Testis (tissue), 2 donors: ENCODE measurements at regions not wholly inside any gene's neighbourhood (a gene's known extent, or its start where the extent isn't known, plus 50 kb on each side); places are given as distances from the start of the nearest gene placed in this dataset.

Experiments used
- DNase-seq: peaks from one replicate; pipeline ENCODE4 v3.0.0-alpha.2; 2019
- H3K27ac ChIP-seq, 2 donors: fragments of 200-600 bp; sonication (generic); one replicate each; pipeline ENCODE4 v1.5.1; 2019
- H3K27me3 ChIP-seq: fragments of 200-600 bp; sonication (generic); one replicate; pipeline ENCODE4 v1.5.1; 2019
- H3K36me3 ChIP-seq: fragments of 200-600 bp; sonication (generic); one replicate; pipeline ENCODE4 v1.5.1; 2017; ENCODE audit warnings: low read depth; ENCODE audit errors: missing control alignments
- H3K4me1 ChIP-seq: fragments of 200-600 bp; sonication (generic); one replicate; pipeline ENCODE4 v1.5.1; 2019
- H3K4me3 ChIP-seq, 2 donors: fragments of 200-600 bp; sonication (generic); one replicate each; pipeline ENCODE4 v1.5.1; 2017 to 2019
- H3K9me3 ChIP-seq: fragments of 200-600 bp; sonication (generic); one replicate; pipeline ENCODE4 v1.5.1; 2017
- POLR2A ChIP-seq: fragments of 450-650 bp; IDR thresholded peaks from one replicate; pipeline ENCODE4 v1.6.1; 2017; ENCODE audit warnings: antibody characterized with exemption, mild to moderate bottlenecking, moderate library complexity
- WGBS, 2 donors: methylation state at CpG; one replicate each; pipeline ENCODE4 v1.1.5; 2018; 5-methylcytosine and 5-hydroxymethylcytosine counted together
- intact Hi-C: fragments of 100-400 bp; cut with DNase I; formaldehyde crosslinking; loops from one replicate; pipeline ENCODE4 v1.15.1; 2023; ENCODE audit warnings: low total_unique reads
- TF ChIP-seq, protein P1 (sequence below), 3 experiments: fragments of 450-650 bp in 2 of 3; fragments of 200-600 bp in 1 of 3; sonication (generic) in 1 of 3; IDR thresholded peaks; one replicate each; pipeline ENCODE4 v1.5.1; 2016 to 2019; ENCODE audit warnings: antibody characterized with exemption in 3 of 3, mild to moderate bottlenecking in 2 of 3, moderate library complexity in 1 of 3

DNA sequence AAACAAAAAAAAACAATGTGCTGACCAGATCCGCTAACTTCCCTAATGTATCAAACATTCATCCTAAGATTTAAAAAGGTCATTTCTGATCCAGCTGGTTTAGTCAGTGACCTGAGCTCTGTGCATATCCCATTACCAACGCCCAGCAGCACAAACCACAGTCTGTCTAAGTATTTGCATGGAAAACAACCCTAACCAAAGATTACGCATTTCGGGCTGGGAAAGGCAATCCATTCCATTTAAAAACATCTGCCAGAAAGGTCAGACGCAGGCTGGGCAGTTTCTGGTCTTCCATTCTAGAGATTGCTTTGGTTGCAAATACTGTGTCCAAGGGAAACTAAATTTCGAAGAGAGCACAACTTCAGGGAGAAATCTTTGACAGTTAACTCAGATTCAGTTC lies 234.9 kb downstream of the FLRT2 start:
- no peaks in the 10 kb centered on the region for H3K36me3 ChIP-seq
- H3K4me3 ChIP-seq: no peak overlapping the region
- no peak for DNase-seq
- intact Hi-C loops: no loop called here
- no peak overlapping the region for H3K27ac ChIP-seq
- no peaks in the 10 kb centered on the region for H3K4me1 ChIP-seq
- no peaks in the 10 kb centered on the region for H3K9me3 ChIP-seq
- TF ChIP-seq POLR2A: no peak
- TF ChIP-seq, protein P1, sequence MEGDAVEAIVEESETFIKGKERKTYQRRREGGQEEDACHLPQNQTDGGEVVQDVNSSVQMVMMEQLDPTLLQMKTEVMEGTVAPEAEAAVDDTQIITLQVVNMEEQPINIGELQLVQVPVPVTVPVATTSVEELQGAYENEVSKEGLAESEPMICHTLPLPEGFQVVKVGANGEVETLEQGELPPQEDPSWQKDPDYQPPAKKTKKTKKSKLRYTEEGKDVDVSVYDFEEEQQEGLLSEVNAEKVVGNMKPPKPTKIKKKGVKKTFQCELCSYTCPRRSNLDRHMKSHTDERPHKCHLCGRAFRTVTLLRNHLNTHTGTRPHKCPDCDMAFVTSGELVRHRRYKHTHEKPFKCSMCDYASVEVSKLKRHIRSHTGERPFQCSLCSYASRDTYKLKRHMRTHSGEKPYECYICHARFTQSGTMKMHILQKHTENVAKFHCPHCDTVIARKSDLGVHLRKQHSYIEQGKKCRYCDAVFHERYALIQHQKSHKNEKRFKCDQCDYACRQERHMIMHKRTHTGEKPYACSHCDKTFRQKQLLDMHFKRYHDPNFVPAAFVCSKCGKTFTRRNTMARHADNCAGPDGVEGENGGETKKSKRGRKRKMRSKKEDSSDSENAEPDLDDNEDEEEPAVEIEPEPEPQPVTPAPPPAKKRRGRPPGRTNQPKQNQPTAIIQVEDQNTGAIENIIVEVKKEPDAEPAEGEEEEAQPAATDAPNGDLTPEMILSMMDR (IDR thresholded peaks at IDR 0.05): no peak
- H3K27me3 ChIP-seq: no peaks in the 10 kb centered on the region
- 81 to 82% methylated on average over 6 of the region's 6 CpGs for WGBS, 2 donors

- Histone ChIP-seq H3K4me1 (no peaks in the 10 kb centered on the region), H3K27me3 (no peaks in the 10 kb centered on the region), H3K27ac (no peak overlapping the region), H3K36me3 (no peaks in the 10 kb centered on the region), H3K9me3 (no peaks in the 10 kb centered on the region), H3K4me3 (no peak overlapping the region)
- DNase-seq: no peak
- intact Hi-C loops: no loop called here
- WGBS, 2 donors: 90 to 96% methylated on average over 4 of the region's 4 CpGs
- no peak for TF ChIP-seq POLR2A
- TF ChIP-seq, protein P1 (IDR thresholded peaks at IDR 0.05): no peak
Measured at GRCh38 chr14:85762526-85762925, 232.6 kb downstream of the FLRT2 start.

- no peaks in the 10 kb centered on the region for H3K27me3 ChIP-seq
- DNase-seq: no peak
- 16 to 26% methylated on average over 2 of the region's 2 CpGs for WGBS, 2 donors
- no peaks in the 10 kb centered on the region for H3K4me1 ChIP-seq
- no peak overlapping the region for H3K4me3 ChIP-seq
- H3K36me3 ChIP-seq: no peaks in the 10 kb centered on the region
- intact Hi-C loops: no loop called here
- TF ChIP-seq POLR2A: no peak
- TF ChIP-seq, protein P1 (IDR thresholded peaks at IDR 0.05): no peak
- H3K9me3 ChIP-seq: no peaks in the 10 kb centered on the region
- H3K27ac ChIP-seq: no peak overlapping the region
Measured at GRCh38 chr14:85752175-85752574, 222.2 kb downstream of the FLRT2 start.

GRCh38 chr14:85744573-85744972 lies 214.6 kb downstream of the FLRT2 start:
- H3K4me1 ChIP-seq: no peaks in the 10 kb centered on the region
- H3K36me3 ChIP-seq: no peaks in the 10 kb centered on the region
- TF ChIP-seq, protein P1 (IDR thresholded peaks at IDR 0.05): no peak
- TF ChIP-seq POLR2A: no peak
- no peaks in the 10 kb centered on the region for H3K9me3 ChIP-seq
- H3K27me3 ChIP-seq: no peaks in the 10 kb centered on the region
- no peak overlapping the region for H3K27ac ChIP-seq
- no peak overlapping the region for H3K4me3 ChIP-seq
- 91 to 92% methylated on average over 4 of the region's 4 CpGs for whole genome bisulfite sequencing, 2 donors
- intact Hi-C loops: no loop called here
- DNase-seq: no peak

DNA sequence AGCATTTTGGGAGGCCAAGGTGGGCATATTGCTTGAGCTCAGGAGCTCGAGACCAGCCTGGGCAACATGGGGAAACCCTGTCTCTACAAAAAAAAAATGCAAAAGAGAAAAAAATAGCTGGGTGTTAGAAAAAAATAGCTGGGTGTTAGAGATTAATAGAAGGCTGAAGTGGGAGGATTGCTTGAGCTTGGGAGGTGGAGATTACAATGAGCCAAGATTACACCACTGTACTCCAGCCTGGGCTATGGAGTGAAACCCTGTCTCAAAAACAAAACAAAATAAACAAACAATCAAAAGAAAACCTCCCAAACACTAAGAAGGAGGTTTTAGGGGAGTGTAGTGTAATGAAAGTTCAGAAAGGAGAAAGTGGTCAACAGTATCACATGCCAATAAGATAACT lies 202.1 kb downstream of the FLRT2 start:
- Histone ChIP-seq H3K4me1 (no peaks in the 10 kb centered on the region), H3K4me3 (no peak overlapping the region), H3K36me3 (no peaks in the 10 kb centered on the region), H3K9me3 (no peaks in the 10 kb centered on the region), H3K27ac (no peak overlapping the region), H3K27me3 (no peaks in the 10 kb centered on the region)
- 71 to 85% methylated on average over 1 of the region's 1 CpG for WGBS, 2 donors
- TF ChIP-seq, protein P1 (IDR thresholded peaks at IDR 0.05): no peak
- no peak for TF ChIP-seq POLR2A
- DNase-seq: no peak
- intact Hi-C loops: no loop called here
